ENCODE measurements at regions not wholly inside any gene's neighbourhood (a gene's known extent, or its start where the extent isn't known, plus 50 kb on each side); places are given as distances from the start of the nearest gene placed in this dataset.
"Not testable (repeated sequence)": the region's sequence is repeated elsewhere in the genome, so short reads cannot be mapped to it uniquely, and the experiment has no call there.

DNA sequence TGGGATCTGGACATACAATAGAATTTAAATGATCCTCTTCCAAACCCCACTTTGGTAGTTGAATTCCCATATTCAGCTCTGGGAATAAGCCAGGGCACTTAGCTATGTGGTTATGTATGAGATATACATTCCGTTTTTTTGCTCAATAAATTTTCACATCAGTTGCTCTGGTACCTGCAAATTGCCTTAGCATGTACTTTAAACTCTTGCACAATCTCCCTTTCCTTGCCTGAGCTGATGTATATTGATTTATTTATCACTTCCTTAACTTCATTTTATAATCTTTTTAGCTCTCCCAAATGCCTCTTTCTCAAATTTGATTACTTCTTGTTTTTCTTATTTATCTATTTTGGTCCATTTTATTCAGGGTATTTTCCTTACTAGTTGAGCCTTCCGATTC lies 90.1 kb upstream of the AGA start:
- H3K9me3 ChIP-seq (ENCODE audit: control insufficient read depth in 4 of 4, insufficient read depth in 3 of 4, low read length in 3 of 4), result peaks cover 0 to 3% (median 0%) of the 10 kb centered on the region in 4 donors
- H3K4me1 ChIP-seq (ENCODE audit: control insufficient read depth in 5 of 5, insufficient read depth in 5 of 5, low read length in 5 of 5), result no peaks in the 10 kb centered on the region
- TF ChIP-seq, protein P1, sequence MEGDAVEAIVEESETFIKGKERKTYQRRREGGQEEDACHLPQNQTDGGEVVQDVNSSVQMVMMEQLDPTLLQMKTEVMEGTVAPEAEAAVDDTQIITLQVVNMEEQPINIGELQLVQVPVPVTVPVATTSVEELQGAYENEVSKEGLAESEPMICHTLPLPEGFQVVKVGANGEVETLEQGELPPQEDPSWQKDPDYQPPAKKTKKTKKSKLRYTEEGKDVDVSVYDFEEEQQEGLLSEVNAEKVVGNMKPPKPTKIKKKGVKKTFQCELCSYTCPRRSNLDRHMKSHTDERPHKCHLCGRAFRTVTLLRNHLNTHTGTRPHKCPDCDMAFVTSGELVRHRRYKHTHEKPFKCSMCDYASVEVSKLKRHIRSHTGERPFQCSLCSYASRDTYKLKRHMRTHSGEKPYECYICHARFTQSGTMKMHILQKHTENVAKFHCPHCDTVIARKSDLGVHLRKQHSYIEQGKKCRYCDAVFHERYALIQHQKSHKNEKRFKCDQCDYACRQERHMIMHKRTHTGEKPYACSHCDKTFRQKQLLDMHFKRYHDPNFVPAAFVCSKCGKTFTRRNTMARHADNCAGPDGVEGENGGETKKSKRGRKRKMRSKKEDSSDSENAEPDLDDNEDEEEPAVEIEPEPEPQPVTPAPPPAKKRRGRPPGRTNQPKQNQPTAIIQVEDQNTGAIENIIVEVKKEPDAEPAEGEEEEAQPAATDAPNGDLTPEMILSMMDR (IDR thresholded peaks at IDR 0.05; ENCODE audit: control extremely low read depth, extremely low read depth), result no peak
- no peak overlapping the region for H3K4me3 ChIP-seq
- H3K27me3 ChIP-seq (ENCODE audit: control insufficient read depth in 3 of 3, insufficient read depth in 3 of 3, low read length in 2 of 3), result no peaks in the 10 kb centered on the region
- no peak for DNase-seq
- ATAC-seq (ENCODE audit: insufficient read depth, low FRiP score), result no peak
- H3K27ac ChIP-seq (ENCODE audit: low read depth in 1 of 2, low read length in 1 of 2), result no peak overlapping the region
- 78 to 82% methylated on average over 2 of the region's 2 CpGs for WGBS, 2 donors
- H3K36me3 ChIP-seq (ENCODE audit: control insufficient read depth in 4 of 4, insufficient read depth in 4 of 4, low read length in 4 of 4), result no peaks in the 10 kb centered on the region
- H3K9ac ChIP-seq (ENCODE audit: insufficient read depth in 1 of 2, low read length in 2 of 2), result no peak overlapping the region

GRCh38 chr4:177534841-177535240 lies 92.6 kb upstream of the AGA start:
- not testable (repeated sequence) for H3K4me3 ChIP-seq; H3K9me3 ChIP-seq (ENCODE audit: control insufficient read depth in 4 of 4, insufficient read depth in 3 of 4, low read length in 3 of 4); H3K27me3 ChIP-seq (ENCODE audit: control insufficient read depth in 3 of 3, insufficient read depth in 3 of 3, low read length in 2 of 3); H3K27ac ChIP-seq (ENCODE audit: low read depth in 1 of 2, low read length in 1 of 2); H3K4me1 ChIP-seq (ENCODE audit: control insufficient read depth in 5 of 5, insufficient read depth in 5 of 5, low read length in 5 of 5); H3K36me3 ChIP-seq (ENCODE audit: control insufficient read depth in 4 of 4, insufficient read depth in 4 of 4, low read length in 4 of 4); H3K9ac ChIP-seq (ENCODE audit: insufficient read depth in 1 of 2, low read length in 2 of 2); ATAC-seq (ENCODE audit: insufficient read depth, low FRiP score)
- 52 to 67% methylated on average over 3 of the region's 3 CpGs for WGBS, 2 donors
- DNase-seq, result peak in 1 of 3 donors; percentile 33

DNA sequence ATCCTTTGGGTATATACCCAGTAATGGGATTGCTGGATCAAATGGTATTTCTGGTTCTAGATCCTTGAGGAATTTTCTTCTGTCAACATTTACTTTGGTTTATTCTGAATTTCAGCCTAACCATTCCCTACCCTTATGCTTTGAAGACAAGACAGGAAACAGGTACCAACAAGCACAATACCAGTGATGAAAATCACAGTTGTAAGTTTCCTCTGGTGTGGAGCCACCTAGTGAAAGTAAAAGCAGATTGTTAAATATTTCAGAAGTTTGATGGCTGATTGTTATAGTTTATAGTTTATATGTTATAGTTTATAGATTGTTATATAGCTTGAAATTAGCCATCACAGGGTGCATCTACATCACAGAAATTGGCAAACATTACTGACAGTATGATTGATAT lies 104.5 kb upstream of the AGA start:
- Histone ChIP-seq H3K9ac (ENCODE audit: insufficient read depth in 1 of 2, low read length in 2 of 2) (no peak overlapping the region), H3K9me3 (ENCODE audit: control insufficient read depth in 4 of 4, insufficient read depth in 3 of 4, low read length in 3 of 4) (no peaks in the 10 kb centered on the region), H3K4me3 (no peak overlapping the region), H3K27me3 (ENCODE audit: control insufficient read depth in 3 of 3, insufficient read depth in 3 of 3, low read length in 2 of 3) (no peaks in the 10 kb centered on the region), H3K36me3 (ENCODE audit: control insufficient read depth in 4 of 4, insufficient read depth in 4 of 4, low read length in 4 of 4) (no peaks in the 10 kb centered on the region), H3K27ac (ENCODE audit: low read depth in 1 of 2, low read length in 1 of 2) (no peak overlapping the region), H3K4me1 (ENCODE audit: control insufficient read depth in 5 of 5, insufficient read depth in 5 of 5, low read length in 5 of 5) (no peaks in the 10 kb centered on the region)
- TF ChIP-seq, protein P1 (IDR thresholded peaks at IDR 0.05; ENCODE audit: control extremely low read depth, extremely low read depth), result no peak
- DNase-seq (no peak), ATAC-seq (ENCODE audit: insufficient read depth, low FRiP score) (no peak)

GRCh38 chr4:177547985-177548384 lies 105.7 kb upstream of the AGA start:
- no peak overlapping the region for H3K4me3 ChIP-seq
- ATAC-seq (ENCODE audit: insufficient read depth, low FRiP score) (no peak), DNase-seq (no peak)
- TF ChIP-seq, protein P1 (IDR thresholded peaks at IDR 0.05; ENCODE audit: control extremely low read depth, extremely low read depth), result no peak
- no peaks in the 10 kb centered on the region for H3K36me3 ChIP-seq (ENCODE audit: control insufficient read depth in 4 of 4, insufficient read depth in 4 of 4, low read length in 4 of 4)
- H3K9me3 ChIP-seq (ENCODE audit: control insufficient read depth in 4 of 4, insufficient read depth in 3 of 4, low read length in 3 of 4), result no peaks in the 10 kb centered on the region
- H3K4me1 ChIP-seq (ENCODE audit: control insufficient read depth in 5 of 5, insufficient read depth in 5 of 5, low read length in 5 of 5), result no peaks in the 10 kb centered on the region
- no peak overlapping the region for H3K27ac ChIP-seq (ENCODE audit: low read depth in 1 of 2, low read length in 1 of 2)
- no peaks in the 10 kb centered on the region for H3K27me3 ChIP-seq (ENCODE audit: control insufficient read depth in 3 of 3, insufficient read depth in 3 of 3, low read length in 2 of 3)
- H3K9ac ChIP-seq (ENCODE audit: insufficient read depth in 1 of 2, low read length in 2 of 2), result no peak overlapping the region
- WGBS, 2 donors, result 65 to 77% methylated on average over 1 of the region's 1 CpG
